HepG2 (cell line): ENCODE measurements at regions not wholly inside any gene's neighbourhood (a gene's known extent, or its start where the extent isn't known, plus 50 kb on each side); places are given as distances from the start of the nearest gene placed in this dataset.
"Not testable (repeated sequence)": the region's sequence is repeated elsewhere in the genome, so short reads cannot be mapped to it uniquely, and the experiment has no call there.

ENCODE experiments used
- ARNT2 ChIP-seq: sonication (generic); formaldehyde crosslinking; IDR thresholded peaks from 2 replicates; pipeline ENCODE4 v1.8.0; 2022; ENCODE audit warnings: mild to moderate bottlenecking, low read depth, missing genetic modification reagents, moderate library complexity
- CEBPB ChIP-seq: IDR thresholded peaks from 2 replicates; pipeline ENCODE4 v1.6.1; 2011; ENCODE audit warnings: low read depth, low read length, improper control_type of control experiment, borderline replicate concordance
- CENPX ChIP-seq: sonication (generic); formaldehyde crosslinking; IDR thresholded peaks from 2 replicates; pipeline ENCODE4 v1.9.0; 2021; ENCODE audit warnings: mild to moderate bottlenecking, missing genetic modification reagents, moderate library complexity
- E2F1 ChIP-seq: sonication (generic); formaldehyde crosslinking; IDR thresholded peaks from 2 replicates; pipeline ENCODE4 v1.5.0; 2020; ENCODE audit warnings: missing genetic modification reagents
- RAD21 ChIP-seq: fragments of 450-650 bp; formaldehyde crosslinking; IDR thresholded peaks from 2 replicates; pipeline ENCODE4 v1.5.0; 2020; ENCODE audit warnings: mild to moderate bottlenecking
- SIX1 ChIP-seq: sonication (generic); formaldehyde crosslinking; IDR thresholded peaks from 2 replicates; pipeline ENCODE4 v1.4.0; 2020; ENCODE audit warnings: missing genetic modification reagents, borderline replicate concordance
- SP1 ChIP-seq, 2 experiments: fragments of 450-650 bp in 1 of 2; sonication (generic) in 1 of 2; formaldehyde crosslinking in 1 of 2; IDR thresholded peaks; 2 replicates each; pipeline versions ENCODE4 v1.4.0 to v1.6.1; 2016 to 2020; ENCODE audit warnings: missing genetic modification reagents in 1 of 2
- TARDBP ChIP-seq: sonication (generic); formaldehyde crosslinking; IDR thresholded peaks from 2 replicates; pipeline ENCODE4 v1.8.0; 2022; ENCODE audit warnings: mild to moderate bottlenecking, missing genetic modification reagents
- ZNF552 ChIP-seq: sonication (generic); formaldehyde crosslinking; IDR thresholded peaks from 2 replicates; pipeline ENCODE4 v1.9.0; 2022; ENCODE audit warnings: missing genetic modification reagents, mild to moderate bottlenecking, borderline replicate concordance
- ZNF644 ChIP-seq: IDR thresholded peaks from 2 replicates; pipeline ENCODE4 v1.6.1; 2016; ENCODE audit warnings: low read depth
- TF ChIP-seq, protein P1 (sequence below): sonication (generic); formaldehyde crosslinking; IDR thresholded peaks from 2 replicates; pipeline ENCODE4 v1.5.0; 2020; ENCODE audit warnings: mild to moderate bottlenecking, missing genetic modification reagents, moderate library complexity
- TF ChIP-seq, protein P2 (sequence below): sonication (generic); formaldehyde crosslinking; IDR thresholded peaks from 2 replicates; pipeline ENCODE4 v1.4.0; 2020; ENCODE audit warnings: mild to moderate bottlenecking, missing genetic modification reagents

GRCh38 chr21:7797328-7797727, 2724.1 kb upstream of the TPTE start:
- not testable (repeated sequence) for TF ChIP-seq TARDBP (CRISPR knock-in tag); CEBPB; SIX1; CENPX (CRISPR knock-in tag); SP1 (IDR thresholded peaks at IDR 0.05); SP1 (CRISPR knock-in tag; IDR thresholded peaks at IDR 0.05); ARNT2 (CRISPR knock-in tag); E2F1 (CRISPR knock-in tag); RAD21 (CRISPR knock-in tag); ZNF552 (CRISPR knock-in tag); ZNF644 (CRISPR knock-in tag)
- TF ChIP-seq, protein P1, sequence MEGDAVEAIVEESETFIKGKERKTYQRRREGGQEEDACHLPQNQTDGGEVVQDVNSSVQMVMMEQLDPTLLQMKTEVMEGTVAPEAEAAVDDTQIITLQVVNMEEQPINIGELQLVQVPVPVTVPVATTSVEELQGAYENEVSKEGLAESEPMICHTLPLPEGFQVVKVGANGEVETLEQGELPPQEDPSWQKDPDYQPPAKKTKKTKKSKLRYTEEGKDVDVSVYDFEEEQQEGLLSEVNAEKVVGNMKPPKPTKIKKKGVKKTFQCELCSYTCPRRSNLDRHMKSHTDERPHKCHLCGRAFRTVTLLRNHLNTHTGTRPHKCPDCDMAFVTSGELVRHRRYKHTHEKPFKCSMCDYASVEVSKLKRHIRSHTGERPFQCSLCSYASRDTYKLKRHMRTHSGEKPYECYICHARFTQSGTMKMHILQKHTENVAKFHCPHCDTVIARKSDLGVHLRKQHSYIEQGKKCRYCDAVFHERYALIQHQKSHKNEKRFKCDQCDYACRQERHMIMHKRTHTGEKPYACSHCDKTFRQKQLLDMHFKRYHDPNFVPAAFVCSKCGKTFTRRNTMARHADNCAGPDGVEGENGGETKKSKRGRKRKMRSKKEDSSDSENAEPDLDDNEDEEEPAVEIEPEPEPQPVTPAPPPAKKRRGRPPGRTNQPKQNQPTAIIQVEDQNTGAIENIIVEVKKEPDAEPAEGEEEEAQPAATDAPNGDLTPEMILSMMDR: not testable (repeated sequence)
- TF ChIP-seq, protein P2, sequence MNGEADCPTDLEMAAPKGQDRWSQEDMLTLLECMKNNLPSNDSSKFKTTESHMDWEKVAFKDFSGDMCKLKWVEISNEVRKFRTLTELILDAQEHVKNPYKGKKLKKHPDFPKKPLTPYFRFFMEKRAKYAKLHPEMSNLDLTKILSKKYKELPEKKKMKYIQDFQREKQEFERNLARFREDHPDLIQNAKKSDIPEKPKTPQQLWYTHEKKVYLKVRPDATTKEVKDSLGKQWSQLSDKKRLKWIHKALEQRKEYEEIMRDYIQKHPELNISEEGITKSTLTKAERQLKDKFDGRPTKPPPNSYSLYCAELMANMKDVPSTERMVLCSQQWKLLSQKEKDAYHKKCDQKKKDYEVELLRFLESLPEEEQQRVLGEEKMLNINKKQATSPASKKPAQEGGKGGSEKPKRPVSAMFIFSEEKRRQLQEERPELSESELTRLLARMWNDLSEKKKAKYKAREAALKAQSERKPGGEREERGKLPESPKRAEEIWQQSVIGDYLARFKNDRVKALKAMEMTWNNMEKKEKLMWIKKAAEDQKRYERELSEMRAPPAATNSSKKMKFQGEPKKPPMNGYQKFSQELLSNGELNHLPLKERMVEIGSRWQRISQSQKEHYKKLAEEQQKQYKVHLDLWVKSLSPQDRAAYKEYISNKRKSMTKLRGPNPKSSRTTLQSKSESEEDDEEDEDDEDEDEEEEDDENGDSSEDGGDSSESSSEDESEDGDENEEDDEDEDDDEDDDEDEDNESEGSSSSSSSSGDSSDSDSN: not testable (repeated sequence)
